ENCODE measurements at regions not wholly inside any gene's neighbourhood (a gene's known extent, or its start where the extent isn't known, plus 50 kb on each side); places are given as distances from the start of the nearest gene placed in this dataset.

DNA sequence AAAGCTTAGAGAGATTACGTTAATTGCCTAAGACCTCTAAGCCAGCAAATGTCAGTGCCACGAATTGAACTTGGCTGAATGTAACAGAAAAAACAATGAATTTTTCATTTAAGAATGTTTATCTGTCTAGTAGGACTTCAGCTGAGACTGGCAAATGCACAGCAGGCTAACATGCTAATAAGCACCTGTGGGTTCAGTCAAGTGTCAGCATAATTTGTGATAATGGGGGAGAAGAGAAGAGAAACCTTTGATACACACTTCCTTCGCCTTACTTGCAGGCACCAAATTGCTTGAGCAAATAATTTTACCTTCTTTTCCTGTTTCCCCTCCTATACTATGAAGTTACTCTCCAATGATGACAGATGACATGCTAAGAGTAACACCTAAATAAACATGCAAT lies 1136.5 kb upstream of the SORCS1 start:
- Histone ChIP-seq H3K9me3 (ENCODE audit: insufficient read depth, low read depth, low read length) (0 out of 2 replicates have a peak, but pooled peaks cover 3% of the 10 kb centered on the region), H3K4me2 (ENCODE audit: low read depth, low read length, poor library complexity, severe bottlenecking) (no peak overlapping the region), H3K79me2 (ENCODE audit: insufficient read depth, low read length) (no peaks in the 10 kb centered on the region), H3K36me3 (ENCODE audit: insufficient read depth, low read length) (no peaks in the 10 kb centered on the region), H4K20me1 (ENCODE audit: insufficient read depth, low read length, poor library complexity, severe bottlenecking) (no peaks in the 10 kb centered on the region), H3K9me2 (replicated peaks; ENCODE audit: low read depth, low read length) (no peaks in the 10 kb centered on the region; the same call in 1 of the 2 replicates), H3F3A (ENCODE audit: low read depth) (no peaks in the 10 kb centered on the region), H3K9ac (ENCODE audit: low read depth, low read length, poor library complexity, severe bottlenecking) (no peak overlapping the region), H3K27me3 (ENCODE audit: insufficient read depth, low read length, poor library complexity, severe bottlenecking) (no peaks in the 10 kb centered on the region), H3K4me1 (ENCODE audit: insufficient read depth, low read length, poor library complexity, severe bottlenecking) (no peaks in the 10 kb centered on the region), H2AFZ (ENCODE audit: low read length) (no peak overlapping the region), H3K4me3 (ENCODE audit: low read length, poor library complexity, severe bottlenecking) (no peak overlapping the region)
- TF ChIP-seq EZH2phosphoT487 (IDR thresholded peaks at IDR 0.05; ENCODE audit: borderline replicate concordance) = no peak
- TF ChIP-seq, protein P1, sequence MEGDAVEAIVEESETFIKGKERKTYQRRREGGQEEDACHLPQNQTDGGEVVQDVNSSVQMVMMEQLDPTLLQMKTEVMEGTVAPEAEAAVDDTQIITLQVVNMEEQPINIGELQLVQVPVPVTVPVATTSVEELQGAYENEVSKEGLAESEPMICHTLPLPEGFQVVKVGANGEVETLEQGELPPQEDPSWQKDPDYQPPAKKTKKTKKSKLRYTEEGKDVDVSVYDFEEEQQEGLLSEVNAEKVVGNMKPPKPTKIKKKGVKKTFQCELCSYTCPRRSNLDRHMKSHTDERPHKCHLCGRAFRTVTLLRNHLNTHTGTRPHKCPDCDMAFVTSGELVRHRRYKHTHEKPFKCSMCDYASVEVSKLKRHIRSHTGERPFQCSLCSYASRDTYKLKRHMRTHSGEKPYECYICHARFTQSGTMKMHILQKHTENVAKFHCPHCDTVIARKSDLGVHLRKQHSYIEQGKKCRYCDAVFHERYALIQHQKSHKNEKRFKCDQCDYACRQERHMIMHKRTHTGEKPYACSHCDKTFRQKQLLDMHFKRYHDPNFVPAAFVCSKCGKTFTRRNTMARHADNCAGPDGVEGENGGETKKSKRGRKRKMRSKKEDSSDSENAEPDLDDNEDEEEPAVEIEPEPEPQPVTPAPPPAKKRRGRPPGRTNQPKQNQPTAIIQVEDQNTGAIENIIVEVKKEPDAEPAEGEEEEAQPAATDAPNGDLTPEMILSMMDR (conservative IDR thresholded peaks at IDR 0.05; ENCODE audit: low read length) = no peak

DNA sequence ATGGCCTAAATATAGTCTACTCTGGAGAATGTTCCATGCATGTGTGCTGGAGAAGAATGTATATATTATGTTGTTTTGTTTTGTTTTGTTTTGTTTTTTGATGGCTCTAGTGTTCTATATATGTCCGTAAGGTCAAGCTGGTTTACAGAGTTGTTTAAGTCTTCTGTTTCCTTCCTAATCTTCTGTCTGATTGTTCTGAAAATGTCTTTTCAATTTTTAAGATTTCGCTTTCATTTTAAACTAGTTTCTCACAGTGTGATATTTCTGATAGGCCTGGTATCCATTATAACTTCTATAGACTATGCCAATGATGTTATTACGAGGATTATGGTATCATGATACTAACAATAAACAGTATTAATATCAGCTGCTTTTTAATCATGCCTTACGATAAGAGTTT lies 1126.3 kb upstream of the SORCS1 start:
- no peaks in the 10 kb centered on the region for H3K79me2 ChIP-seq (ENCODE audit: insufficient read depth, low read length)
- no peaks in the 10 kb centered on the region for H3K36me3 ChIP-seq (ENCODE audit: insufficient read depth, low read length)
- H3K9me3 ChIP-seq (ENCODE audit: insufficient read depth, low read depth, low read length) = no peaks in the 10 kb centered on the region
- no peaks in the 10 kb centered on the region for H3K27me3 ChIP-seq (ENCODE audit: insufficient read depth, low read length, poor library complexity, severe bottlenecking)
- TF ChIP-seq EZH2phosphoT487 (IDR thresholded peaks at IDR 0.05; ENCODE audit: borderline replicate concordance) = no peak
- TF ChIP-seq, protein P1 (conservative IDR thresholded peaks at IDR 0.05; ENCODE audit: low read length) = no peak
- H3K4me2 ChIP-seq (ENCODE audit: low read depth, low read length, poor library complexity, severe bottlenecking) = no peak overlapping the region
- H3K4me3 ChIP-seq (ENCODE audit: low read length, poor library complexity, severe bottlenecking) = no peak overlapping the region
- H3K9ac ChIP-seq (ENCODE audit: low read depth, low read length, poor library complexity, severe bottlenecking) = no peak overlapping the region
- H4K20me1 ChIP-seq (ENCODE audit: insufficient read depth, low read length, poor library complexity, severe bottlenecking) = no peaks in the 10 kb centered on the region
- H3F3A ChIP-seq (ENCODE audit: low read depth) = no peaks in the 10 kb centered on the region
- H3K9me2 ChIP-seq (replicated peaks; ENCODE audit: low read depth, low read length) = 0 out of 2 replicates have a peak, but pooled peaks cover 3% of the 10 kb centered on the region
- no peaks in the 10 kb centered on the region for H3K4me1 ChIP-seq (ENCODE audit: insufficient read depth, low read length, poor library complexity, severe bottlenecking)
- no peak overlapping the region for H2AFZ ChIP-seq (ENCODE audit: low read length)

- no peaks in the 10 kb centered on the region for H3K27me3 ChIP-seq (ENCODE audit: insufficient read depth, low read length, poor library complexity, severe bottlenecking)
- H3K4me2 ChIP-seq (ENCODE audit: low read depth, low read length, poor library complexity, severe bottlenecking) = no peak overlapping the region
- H2AFZ ChIP-seq (ENCODE audit: low read length) = no peak overlapping the region
- no peaks in the 10 kb centered on the region for H3K4me1 ChIP-seq (ENCODE audit: insufficient read depth, low read length, poor library complexity, severe bottlenecking)
- no peaks in the 10 kb centered on the region for H4K20me1 ChIP-seq (ENCODE audit: insufficient read depth, low read length, poor library complexity, severe bottlenecking)
- no peak overlapping the region for H3K4me3 ChIP-seq (ENCODE audit: low read length, poor library complexity, severe bottlenecking)
- H3K79me2 ChIP-seq (ENCODE audit: insufficient read depth, low read length) = no peaks in the 10 kb centered on the region
- no peaks in the 10 kb centered on the region for H3K9me3 ChIP-seq (ENCODE audit: insufficient read depth, low read depth, low read length)
- H3K36me3 ChIP-seq (ENCODE audit: insufficient read depth, low read length) = no peaks in the 10 kb centered on the region
- H3K9ac ChIP-seq (ENCODE audit: low read depth, low read length, poor library complexity, severe bottlenecking) = no peak overlapping the region
- no peaks in the 10 kb centered on the region for H3F3A ChIP-seq (ENCODE audit: low read depth)
- TF ChIP-seq, protein P1 (conservative IDR thresholded peaks at IDR 0.05; ENCODE audit: low read length) = no peak
- TF ChIP-seq EZH2phosphoT487 (IDR thresholded peaks at IDR 0.05; ENCODE audit: borderline replicate concordance) = no peak
- no peaks in the 10 kb centered on the region for H3K9me2 ChIP-seq (replicated peaks; ENCODE audit: low read depth, low read length)
Observed at GRCh38 chr10:108275895-108276685, 1111.6 kb upstream of the SORCS1 start.

All from Loucy (cell line).